ENCODE measurements at regions not wholly inside any gene's neighbourhood (a gene's known extent, or its start where the extent isn't known, plus 50 kb on each side); places are given as distances from the start of the nearest gene placed in this dataset.

DNA sequence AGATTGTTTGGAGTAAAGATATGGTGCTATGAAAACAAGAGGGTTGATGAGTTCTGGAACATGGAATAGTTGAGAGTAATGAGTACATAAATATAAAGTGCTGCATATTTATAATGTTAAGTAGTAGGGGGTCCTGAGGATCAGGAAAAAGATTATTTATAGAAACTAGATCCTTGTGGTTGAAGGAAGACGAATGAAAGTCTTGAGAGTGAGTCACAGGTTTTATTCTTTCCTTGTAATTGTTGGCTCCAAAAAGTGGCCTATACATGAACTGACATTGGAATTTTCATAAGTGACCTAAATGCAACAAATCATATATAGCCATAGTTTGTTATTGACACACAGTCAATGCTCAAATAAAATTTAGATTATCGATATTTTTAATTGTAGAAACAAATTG lies 440.4 kb upstream of the PRICKLE1 start:
- H3K27me3 ChIP-seq (ENCODE audit: control insufficient read depth in 2 of 2, insufficient read depth in 2 of 2, low read length in 2 of 2) = no peaks in the 10 kb centered on the region
- H3K27ac ChIP-seq (ENCODE audit: insufficient read depth, low read depth, low read length) = peak overlapping the region; percentile 50
- no peaks in the 10 kb centered on the region for H3K36me3 ChIP-seq (ENCODE audit: control insufficient read depth in 2 of 2, extremely low read depth in 1 of 2, insufficient read depth in 2 of 2, low read length in 2 of 2)
- no peaks in the 10 kb centered on the region for H3K79me2 ChIP-seq (ENCODE audit: control insufficient read depth, insufficient read depth, low read length)
- no TSS peak for BruUV-seq (replicated peaks)
- dilution Hi-C loops (cut with MboI; ENCODE audit: extremely low pct_ligation_motif_present, low sequenced_read_pairs) (no loop called here), intact Hi-C loops (cut with micrococcal nuclease) (loop anchor here (2.0 kb wide), 1 partner anchor 69 kb away; no protein-coding TSS in a partner anchor)
- no peak overlapping the region for H2AFZ ChIP-seq (ENCODE audit: low read depth, low read length)
- no peaks in the 10 kb centered on the region for H3K9me1 ChIP-seq (replicated peaks; ENCODE audit: control insufficient read depth, extremely low read depth, insufficient read depth, low read length)
- TF ChIP-seq MYC (IDR thresholded peaks at IDR 0.05; ENCODE audit: low read depth, low read length) = no peak
- TF ChIP-seq, protein P1, sequence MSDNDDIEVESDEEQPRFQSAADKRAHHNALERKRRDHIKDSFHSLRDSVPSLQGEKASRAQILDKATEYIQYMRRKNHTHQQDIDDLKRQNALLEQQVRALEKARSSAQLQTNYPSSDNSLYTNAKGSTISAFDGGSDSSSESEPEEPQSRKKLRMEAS (IDR thresholded peaks at IDR 0.05; ENCODE audit: insufficient read depth, insufficient read length) = no peak
- no peak for TF ChIP-seq POLR2AphosphoS5 (IDR thresholded peaks at IDR 0.05; ENCODE audit: insufficient read depth, low read depth, low read length)
- no peak for TF ChIP-seq POLR2A (IDR thresholded peaks at IDR 0.05; ENCODE audit: low read depth, low read length)
- TF ChIP-seq FOS (IDR thresholded peaks at IDR 0.05; ENCODE audit: borderline replicate concordance, insufficient read depth, low read length) = no peak
- TF ChIP-seq EZH2 (IDR thresholded peaks at IDR 0.05; ENCODE audit: borderline replicate concordance, low read depth, low read length, severe bottlenecking) = no peak
- TF ChIP-seq, protein P2, sequence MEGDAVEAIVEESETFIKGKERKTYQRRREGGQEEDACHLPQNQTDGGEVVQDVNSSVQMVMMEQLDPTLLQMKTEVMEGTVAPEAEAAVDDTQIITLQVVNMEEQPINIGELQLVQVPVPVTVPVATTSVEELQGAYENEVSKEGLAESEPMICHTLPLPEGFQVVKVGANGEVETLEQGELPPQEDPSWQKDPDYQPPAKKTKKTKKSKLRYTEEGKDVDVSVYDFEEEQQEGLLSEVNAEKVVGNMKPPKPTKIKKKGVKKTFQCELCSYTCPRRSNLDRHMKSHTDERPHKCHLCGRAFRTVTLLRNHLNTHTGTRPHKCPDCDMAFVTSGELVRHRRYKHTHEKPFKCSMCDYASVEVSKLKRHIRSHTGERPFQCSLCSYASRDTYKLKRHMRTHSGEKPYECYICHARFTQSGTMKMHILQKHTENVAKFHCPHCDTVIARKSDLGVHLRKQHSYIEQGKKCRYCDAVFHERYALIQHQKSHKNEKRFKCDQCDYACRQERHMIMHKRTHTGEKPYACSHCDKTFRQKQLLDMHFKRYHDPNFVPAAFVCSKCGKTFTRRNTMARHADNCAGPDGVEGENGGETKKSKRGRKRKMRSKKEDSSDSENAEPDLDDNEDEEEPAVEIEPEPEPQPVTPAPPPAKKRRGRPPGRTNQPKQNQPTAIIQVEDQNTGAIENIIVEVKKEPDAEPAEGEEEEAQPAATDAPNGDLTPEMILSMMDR (IDR thresholded peaks at IDR 0.05; ENCODE audit: extremely low read depth in 1 of 2, insufficient read depth in 1 of 2, low read depth in 1 of 2, low read length in 2 of 2) = no peak
- TF ChIP-seq GATA2 (IDR thresholded peaks at IDR 0.05; ENCODE audit: insufficient read depth, insufficient read length, low read depth, low read length) = no peak
- TF ChIP-seq JUN (IDR thresholded peaks at IDR 0.05; ENCODE audit: borderline replicate concordance, insufficient read depth, insufficient read length, low read depth) = no peak
- peak; percentile 79 for FAIRE-seq
- H4K20me1 ChIP-seq (replicated peaks; ENCODE audit: control insufficient read depth, extremely low read depth, insufficient read depth, low read length) = no peaks in the 10 kb centered on the region
- H3K4me1 ChIP-seq (ENCODE audit: control insufficient read depth, extremely low read depth, insufficient read depth, low read length) = peaks cover 24% of the 10 kb centered on the region
- ChIA-PET CTCF (no interaction called here), POLR2A (interaction anchor here (0.7 kb wide), 1 partner anchor 640 kb away, joined by 6 read pairs; no protein-coding TSS in a partner anchor)
- H3K4me3 ChIP-seq (replicated peaks in 1 of 3; ENCODE audit: insufficient read depth in 1 of 3, low read depth in 1 of 3, low read length in 3 of 3) = no peak overlapping the region
- peak; percentile 69 for DNase-seq (ENCODE audit: low read depth, low spot score)
- peak overlapping the region; percentile 67 for H3K4me2 ChIP-seq (ENCODE audit: insufficient read depth, low read length)
- no peak overlapping the region for H3K9ac ChIP-seq (replicated peaks; ENCODE audit: extremely low read depth, insufficient read depth, low read length)
- H3K9me3 ChIP-seq (replicated peaks; ENCODE audit: control insufficient read depth, insufficient read depth, low read length) = no peaks in the 10 kb centered on the region

Measured in endothelial cell of umbilical vein (primary cell).